EH (cell line): ENCODE measurements at regions not wholly inside any gene's neighbourhood (a gene's known extent, or its start where the extent isn't known, plus 50 kb on each side); places are given as distances from the start of the nearest gene placed in this dataset.

Source experiments
- DNase-seq: peaks from one replicate; pipeline ENCODE4 v3.0.0-alpha.2; 2015; ENCODE audit warnings: low read depth

- DNase-seq, result no peak
Observed at GRCh38 chr10:43818687-43819086, 170.0 kb upstream of the ZNF32 start.

DNA sequence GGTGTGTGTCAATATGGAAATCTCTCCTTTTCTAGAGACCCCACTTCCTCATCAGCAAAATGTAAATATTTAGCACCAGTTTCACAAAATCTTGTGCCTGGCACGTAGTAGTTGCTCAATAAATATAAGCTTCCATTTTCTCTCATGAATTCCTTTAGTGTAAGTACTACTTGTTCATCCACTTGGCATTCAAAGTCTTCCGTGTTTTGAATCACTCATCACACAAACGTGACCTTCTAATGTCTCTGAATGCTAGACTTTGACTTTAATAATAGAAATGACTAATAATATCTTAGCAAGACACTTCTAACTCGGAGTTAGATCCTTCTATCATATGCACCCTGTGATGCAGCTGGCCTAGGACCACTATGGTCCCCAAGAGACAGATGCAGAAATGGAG is 168.7 kb upstream of the ZNF32 start:
- peak; percentile 95 for DNase-seq

- DNase-seq, result peak; percentile 96
Observed at GRCh38 chr10:43816351-43817321, 168.0 kb upstream of the ZNF32 start.

DNA sequence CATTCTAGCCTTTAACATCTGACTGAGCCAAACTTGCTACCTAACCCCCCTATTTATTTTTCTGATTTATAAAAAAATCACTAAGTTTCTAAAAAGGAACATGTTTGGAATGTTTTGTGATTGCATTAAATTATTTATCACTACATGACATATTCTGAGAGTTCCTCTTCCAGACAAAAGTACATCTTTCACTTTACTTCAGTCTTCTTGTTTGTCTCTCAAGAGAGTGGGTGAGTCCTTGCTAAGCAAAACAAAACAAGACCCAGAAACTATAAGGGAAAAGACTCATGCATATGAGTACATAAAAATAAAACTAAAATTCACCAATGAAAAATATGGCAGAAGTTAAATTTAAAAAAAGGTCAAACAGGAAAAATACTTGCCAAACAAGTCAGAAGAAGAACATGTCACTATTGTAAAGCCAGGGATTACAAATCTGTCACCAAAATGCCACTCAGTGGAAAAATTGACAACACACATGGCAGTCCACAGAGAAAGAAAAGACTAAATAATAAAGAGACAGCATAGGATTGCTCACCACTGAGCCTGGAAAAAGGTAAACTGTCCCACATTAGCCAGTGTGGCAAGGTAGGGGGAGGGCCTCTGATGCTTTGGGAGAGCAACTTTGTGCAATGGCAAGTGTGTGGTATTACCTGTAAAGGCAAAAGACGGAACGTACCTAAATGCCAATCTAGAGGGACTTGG is 166.7 kb upstream of the ZNF32 start:
- no peak for DNase-seq

DNA sequence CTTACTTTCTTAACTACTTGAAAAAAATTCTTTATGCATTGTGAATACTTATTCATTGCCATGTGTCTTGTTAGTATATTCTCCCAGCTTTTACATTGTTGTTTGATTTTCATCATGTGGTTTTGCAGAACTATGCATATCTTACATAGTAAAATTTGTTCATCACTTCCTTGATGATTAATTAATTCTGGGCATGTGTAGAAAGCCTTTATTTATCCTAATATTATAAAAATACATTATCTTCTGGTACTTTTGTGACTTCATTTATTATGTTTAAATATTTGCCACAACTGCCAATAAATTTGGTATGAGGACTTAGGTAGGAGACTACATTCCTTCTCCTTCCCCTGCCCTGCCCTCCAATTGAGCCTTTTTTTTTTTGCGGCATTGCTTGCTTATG is 166.0 kb upstream of the ZNF32 start:
- peak; percentile 73 for DNase-seq

GRCh38 chr10:43811871-43812270 is 163.2 kb upstream of the ZNF32 start:
- no peak for DNase-seq

DNA sequence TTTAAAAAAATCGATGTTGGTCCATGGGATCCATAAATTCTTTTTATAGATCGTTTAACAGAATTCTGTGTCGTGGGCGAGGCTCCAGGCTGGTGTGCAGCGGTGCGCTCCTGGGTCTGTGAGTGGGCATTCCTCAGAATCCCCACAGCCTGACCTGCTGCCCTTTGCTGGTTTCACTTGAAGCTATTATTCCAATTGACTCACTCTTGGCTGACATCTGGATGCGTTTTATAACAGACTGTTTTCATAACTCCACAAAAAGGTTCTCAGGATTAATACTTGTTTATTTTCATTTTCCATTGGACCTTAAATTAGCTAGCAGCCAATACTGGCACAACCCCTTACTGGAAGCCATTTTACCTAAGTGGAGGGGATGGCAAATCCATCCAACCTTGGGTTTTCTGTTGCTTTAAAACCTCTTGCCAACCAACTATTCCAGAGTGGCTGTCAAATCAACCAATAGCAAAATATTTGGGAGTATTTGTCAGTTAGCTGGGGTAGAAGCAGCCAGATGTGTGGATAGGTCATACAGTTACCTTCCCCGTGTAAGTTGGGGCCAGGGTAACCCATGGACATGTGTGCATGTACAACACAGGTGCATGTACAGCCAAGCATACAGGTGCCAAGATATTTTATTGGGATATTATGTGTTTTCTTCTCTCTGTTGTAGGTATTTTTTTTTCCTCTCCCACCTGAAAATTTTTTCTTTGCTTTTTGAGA is 160.7 kb upstream of the ZNF32 start:
- DNase-seq, result peak; percentile 96

- peak; percentile 58 for DNase-seq
Observed at GRCh38 chr10:43808136-43808535, 159.5 kb upstream of the ZNF32 start.

DNA sequence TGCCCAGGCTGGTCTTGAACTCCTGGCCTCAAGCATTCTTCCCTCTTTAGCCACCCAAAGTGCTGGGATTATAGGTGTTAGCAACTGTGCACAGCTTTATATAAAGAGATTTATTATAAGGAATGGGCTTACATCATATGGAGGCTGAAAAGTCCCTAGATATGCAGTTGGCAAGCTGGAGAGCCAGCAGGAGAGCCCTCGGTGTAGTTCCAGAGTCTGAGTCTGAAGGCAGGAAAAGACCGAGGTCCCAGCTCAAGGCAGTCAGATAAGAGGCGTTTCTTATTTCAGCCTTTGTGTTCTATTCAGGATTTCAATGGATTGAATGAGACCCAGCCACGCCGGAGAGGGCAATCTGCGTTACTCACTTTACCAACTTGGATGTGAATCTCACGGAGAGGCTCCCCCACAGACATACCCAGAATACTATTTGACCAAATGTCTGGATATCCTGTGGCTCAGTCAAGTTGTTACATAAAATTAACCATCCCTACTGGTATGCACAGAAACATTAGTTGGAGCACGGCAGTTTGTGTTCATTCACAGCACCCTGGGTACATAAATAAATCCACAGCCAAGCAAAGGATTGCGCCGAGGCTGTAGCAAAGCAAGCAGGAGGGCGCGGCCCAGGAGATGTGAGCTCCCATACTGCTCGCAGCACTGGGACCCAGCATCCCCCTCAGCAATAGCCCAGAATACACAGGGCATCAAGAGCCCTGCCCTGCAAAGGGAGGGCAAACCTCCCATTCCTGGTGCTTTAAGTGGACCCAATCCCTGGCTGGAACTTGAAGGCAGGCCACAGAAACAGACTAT is 158.4 kb upstream of the ZNF32 start:
- DNase-seq, result no peak

DNA sequence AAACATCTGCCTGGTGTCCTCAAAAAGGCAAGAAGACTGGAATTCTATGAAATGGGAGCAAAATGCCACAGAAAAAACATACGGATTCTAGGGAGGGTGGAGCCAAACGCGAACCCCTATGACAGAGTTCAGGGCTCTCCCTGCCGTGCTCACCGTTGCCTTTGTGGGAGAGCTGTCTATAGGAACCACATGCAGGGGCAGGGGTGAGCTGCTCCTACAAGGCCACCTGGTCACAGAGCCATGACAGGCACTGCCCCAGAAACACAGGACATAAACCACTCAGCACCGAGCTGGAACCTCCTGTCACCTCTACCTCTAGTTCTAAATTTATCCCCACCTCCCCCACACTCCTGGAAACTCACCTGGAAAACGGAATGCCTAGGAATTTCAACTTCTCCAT is 155.1 kb upstream of the ZNF32 start:
- DNase-seq, result no peak

GRCh38 chr10:43802988-43803696 is 154.5 kb upstream of the ZNF32 start:
- DNase-seq, result no peak

DNA sequence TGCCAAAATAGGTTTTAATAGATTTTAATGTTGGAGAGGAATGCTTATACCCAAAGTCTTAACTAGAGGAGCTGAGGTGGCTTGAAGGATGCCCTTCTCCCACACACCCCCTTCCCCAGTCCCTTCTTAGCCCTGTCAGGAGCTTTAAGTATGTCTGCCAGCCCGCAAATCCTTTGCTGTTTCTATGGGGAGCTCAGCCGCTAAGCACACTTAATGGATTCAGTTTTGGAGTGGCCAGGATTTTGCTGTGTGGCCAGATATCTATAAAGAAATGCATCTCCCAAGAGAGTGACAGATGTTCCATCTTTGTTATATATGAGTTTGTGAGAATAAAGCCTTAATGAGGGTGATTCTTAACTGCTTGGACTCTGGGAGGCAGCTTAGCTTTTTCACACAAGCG is 152.9 kb upstream of the ZNF32 start:
- DNase-seq, result no peak

GRCh38 chr10:43801140-43801539 is 152.5 kb upstream of the ZNF32 start:
- no peak for DNase-seq

- no peak for DNase-seq
Observed at GRCh38 chr10:43796781-43797180, 148.1 kb upstream of the ZNF32 start.

GRCh38 chr10:43795639-43796038 is 147.0 kb upstream of the ZNF32 start:
- DNase-seq, result no peak

DNA sequence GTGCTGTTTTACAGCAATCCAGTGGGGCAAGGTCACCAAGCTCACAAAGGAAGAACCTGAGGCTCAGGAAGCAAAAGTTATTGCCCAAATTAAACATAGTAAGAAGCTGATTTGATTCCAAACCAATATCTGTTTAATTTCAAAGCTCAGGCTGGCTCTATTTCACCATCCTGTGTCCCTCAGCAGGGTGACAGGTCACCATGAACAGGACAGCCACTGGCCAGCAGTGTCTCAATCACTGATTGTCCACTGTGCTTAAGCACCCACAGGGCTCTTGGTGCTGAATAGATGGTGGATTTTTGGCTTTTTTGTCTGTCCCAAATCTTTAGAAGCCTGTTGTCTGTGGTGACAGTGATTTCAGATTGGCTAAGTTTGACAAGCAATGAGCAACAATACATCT is 146.4 kb upstream of the ZNF32 start:
- no peak for DNase-seq

- DNase-seq, result peak; percentile 35
Observed at GRCh38 chr10:43794181-43794815, 145.6 kb upstream of the ZNF32 start.

- peak; percentile 44 for DNase-seq
Observed at GRCh38 chr10:43793704-43794103, 145.0 kb upstream of the ZNF32 start.

- no peak for DNase-seq
Observed at GRCh38 chr10:43790147-43790546, 141.5 kb upstream of the ZNF32 start.

DNA sequence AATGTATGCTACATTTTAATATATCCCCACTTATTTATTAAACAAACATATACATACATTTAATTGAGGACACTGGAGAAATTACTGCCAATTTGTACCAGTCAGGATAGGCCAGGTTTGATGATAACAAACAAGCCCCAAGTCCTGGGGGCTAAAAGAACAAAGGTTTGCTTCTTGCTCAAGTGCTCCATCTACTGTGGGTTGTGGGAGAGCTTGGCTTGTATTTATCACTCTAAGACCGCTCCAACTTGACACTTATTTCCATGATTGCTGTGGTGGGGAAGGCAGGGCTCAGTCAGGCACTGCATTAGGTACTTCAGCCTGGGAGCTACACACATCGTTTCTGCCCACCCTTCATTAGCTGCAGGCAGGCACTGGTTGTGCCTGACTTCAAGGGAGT is 136.6 kb upstream of the ZNF32 start:
- DNase-seq, result peak; percentile 15

GRCh38 chr10:43782814-43783213 is 134.1 kb upstream of the ZNF32 start:
- no peak for DNase-seq
